Fibroblast of skin of left quadriceps (primary cell): ENCODE measurements at regions not wholly inside any gene's neighbourhood (a gene's known extent, or its start where the extent isn't known, plus 50 kb on each side); places are given as distances from the start of the nearest gene placed in this dataset.
"Not testable (repeated sequence)": the region's sequence is repeated elsewhere in the genome, so short reads cannot be mapped to it uniquely, and the experiment has no call there.

Source experiments
- DNase-seq, 2 experiments: peaks; one replicate each; pipeline ENCODE4 v3.0.0-alpha.2; 2013; ENCODE audit warnings: low read depth in 2 of 2

DNA sequence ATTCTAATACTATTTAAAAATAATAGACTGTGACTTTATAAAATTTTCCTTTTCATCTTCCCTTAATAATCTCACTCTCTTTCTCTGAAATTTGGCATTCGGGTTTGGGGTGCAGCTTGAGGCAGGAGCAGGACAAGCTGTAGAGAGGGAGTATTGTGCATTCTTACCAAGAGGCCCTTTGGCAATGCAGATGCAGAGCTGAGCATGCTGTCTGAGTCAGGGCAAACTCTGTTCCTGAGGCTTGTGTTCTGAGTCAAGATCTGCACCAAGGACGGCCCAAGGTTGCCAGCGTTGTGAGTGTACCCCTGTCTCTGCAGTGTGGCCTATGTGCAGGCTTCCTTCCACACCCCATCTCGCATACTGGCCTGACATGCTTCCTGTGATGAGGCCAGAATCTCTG, 343.8 kb upstream of the FRG2C start:
- DNase-seq: no peak

DNA sequence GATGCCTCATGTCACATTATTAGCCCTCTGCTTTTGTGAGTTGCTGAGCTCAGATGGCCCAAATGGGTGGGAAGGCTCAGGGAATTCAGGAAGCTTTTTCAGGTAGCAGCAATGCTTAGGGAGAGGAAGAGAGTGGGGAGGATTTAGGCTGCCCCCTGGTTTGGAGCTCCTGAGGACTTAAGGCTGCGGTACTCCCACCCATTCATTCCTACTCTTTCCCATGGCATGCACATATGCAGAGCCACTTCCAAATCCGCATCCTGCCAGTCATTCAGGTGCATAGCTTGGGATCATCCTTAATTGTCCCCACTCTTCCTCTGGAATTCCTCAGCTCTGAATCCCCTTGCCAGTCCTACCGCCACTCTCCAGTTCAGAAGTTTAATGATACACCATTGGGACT, 343.1 kb upstream of the FRG2C start:
- no peak for DNase-seq

DNA sequence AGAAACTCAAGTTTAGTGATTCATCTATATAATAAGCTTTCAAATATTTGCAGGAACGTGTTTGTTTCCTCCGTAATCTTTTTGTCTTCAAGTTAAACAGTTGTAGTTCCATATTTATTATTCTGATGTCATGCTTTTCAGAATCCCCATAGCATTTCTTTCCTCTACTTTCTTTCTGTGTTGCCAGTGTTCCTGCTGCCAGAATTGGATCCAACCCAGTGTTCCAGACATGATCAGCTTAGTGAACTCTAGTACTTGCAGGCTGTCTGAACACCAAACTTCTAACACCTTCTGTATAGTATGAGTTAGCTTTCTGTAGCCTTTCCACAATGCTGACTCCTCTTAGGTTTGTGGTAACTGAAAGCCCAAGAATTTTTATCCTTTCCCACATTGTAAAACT, 340.2 kb upstream of the FRG2C start:
- DNase-seq: not testable (repeated sequence)

DNA sequence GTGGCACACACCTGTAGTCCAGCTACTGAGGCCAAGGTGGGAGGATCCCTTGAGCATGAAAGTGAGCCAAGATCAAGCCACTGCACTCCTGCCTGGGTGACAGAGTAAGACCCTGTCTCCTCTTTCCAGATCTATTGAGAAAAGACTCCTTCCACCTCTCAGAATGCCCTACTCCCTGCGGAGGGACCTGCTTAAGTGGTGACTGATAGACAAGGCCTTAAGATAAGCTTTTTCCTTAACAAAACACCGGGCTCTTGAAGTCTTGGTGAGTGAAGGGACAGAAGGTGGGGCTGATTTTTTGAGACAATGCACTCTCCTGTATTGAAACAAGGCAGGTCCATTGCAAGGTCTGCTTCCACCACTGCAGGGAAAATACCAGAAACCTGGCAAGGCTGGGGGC, 338.4 kb upstream of the FRG2C start:
- no peak for DNase-seq

DNA sequence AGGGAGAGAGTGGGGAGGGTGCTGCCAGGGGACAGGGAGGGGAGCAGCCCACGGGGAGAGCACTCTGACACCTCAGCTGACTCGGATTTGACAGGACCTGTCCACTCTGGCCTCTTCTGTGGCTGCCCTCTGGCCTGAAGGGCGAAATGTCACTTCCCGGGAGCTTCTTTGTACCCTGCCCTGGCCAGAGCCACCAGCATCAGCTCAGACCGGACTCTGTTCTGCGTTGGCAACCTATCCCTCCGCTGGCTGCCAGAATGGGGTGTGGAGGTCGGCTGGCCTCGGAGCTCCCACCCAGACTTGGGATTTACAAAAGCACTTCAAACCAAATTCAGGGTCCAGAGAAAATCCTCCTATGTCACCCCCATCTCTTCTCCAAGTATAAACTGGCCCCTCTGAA, 336.7 kb upstream of the FRG2C start:
- DNase-seq: no peak

DNA sequence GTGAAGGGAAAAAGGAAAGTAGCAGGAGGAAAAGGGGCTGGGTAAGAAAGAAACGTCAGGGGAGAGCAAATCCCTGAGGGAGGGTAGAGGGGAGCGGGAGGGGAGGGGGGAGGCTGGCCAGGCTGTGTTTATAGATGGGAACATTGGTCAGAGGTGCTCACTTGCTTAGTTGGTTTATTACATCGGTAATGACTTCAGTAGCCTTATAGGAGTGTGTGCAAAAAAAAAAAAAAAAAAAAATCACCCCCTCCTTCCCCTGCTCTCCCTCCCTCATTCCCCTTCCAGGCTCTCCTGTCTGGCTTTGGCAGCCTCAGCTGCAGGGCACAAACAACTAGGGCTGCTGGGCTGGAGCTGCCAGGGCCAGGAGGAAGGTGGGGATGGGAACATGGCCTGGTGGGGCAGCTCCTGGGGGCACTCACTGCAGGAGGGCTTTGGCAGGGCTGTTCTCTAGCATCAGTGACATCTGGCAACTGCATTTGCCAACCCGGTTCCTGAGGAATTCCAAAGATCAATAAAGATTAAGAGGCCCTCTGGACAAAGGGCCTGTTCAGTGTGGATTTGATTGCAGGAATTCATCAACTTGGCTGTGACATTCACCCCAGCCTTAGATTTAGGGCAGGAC, 334.5 kb upstream of the FRG2C start:
- DNase-seq: no peak

DNA sequence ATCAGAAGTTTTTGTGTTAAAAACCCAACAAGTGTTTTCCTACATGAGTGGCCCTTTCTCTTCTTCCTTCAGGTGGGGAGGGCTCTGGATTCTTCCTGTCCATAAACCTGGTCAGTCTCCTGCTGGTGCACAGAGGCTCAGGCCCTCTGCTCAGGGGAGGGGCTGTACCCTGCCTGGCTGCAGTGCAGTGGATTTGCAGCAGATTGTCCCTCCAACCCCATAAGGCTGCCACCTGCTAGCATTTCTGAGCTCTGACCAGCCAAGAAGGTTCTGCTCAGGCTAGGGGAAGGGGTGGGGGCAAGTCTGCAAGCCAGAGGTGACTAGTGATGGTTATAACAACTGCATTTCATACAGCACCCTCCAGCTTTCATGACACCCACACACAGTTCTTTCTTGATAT, 333.7 kb upstream of the FRG2C start:
- DNase-seq: not testable (repeated sequence)

DNA sequence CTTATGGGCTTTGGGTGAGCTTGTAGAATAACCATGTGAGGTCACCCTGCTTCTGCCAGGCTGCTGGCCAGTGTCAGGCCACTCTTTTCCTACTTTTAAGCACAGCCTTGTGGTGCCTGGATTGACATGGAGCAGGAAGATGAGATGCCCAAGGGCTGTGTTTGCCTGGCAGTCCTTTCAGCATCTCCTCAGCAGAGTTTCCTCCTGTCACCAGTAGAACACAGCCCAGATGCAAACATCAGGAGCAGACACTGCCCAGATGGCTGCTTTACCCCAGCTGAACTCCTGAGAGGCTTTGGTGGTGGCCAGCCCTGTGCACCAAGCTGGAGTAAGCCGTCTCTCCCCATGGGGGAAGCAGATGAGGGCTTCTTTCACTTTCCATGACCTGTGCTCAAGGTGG, 332.0 kb upstream of the FRG2C start:
- DNase-seq: not testable (repeated sequence)

DNA sequence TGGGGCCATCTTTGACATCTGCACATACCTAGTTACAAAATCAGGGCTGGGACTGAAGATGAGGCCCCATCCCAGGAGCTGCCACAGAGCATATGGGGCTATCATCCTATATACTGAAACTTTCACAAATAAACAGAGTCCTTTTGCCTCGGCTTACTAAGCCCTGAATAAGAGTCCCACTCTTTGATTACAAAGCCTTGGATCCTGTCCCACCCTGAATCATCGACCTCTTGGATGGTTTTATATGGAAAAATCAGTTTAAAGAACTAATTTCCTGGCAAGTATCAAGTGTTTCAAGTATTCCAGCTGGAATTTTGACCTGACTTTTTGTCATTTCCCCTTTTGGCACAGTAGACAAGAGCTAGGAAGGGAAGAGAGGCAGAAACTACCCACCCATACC, 331.3 kb upstream of the FRG2C start:
- DNase-seq: peak; percentile 2

DNA sequence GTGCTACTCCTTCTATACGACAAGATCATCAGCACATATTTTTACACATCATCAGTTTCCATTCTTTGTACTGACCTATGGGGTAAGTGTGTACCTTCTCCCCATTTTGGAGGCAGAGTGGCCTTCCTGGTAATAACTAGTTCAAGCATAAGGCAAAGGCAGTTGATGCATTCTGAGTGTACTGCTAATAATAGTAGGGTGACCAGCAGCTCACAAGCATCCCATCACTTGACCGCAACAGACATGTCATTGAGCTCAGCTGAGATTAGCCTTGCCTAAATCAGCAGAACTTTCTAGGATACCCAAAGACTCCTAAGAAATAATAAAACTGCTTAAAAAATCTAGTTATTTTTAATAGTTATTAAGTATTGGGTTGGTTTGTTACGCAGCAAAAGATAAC, 329.8 kb upstream of the FRG2C start:
- no peak for DNase-seq

DNA sequence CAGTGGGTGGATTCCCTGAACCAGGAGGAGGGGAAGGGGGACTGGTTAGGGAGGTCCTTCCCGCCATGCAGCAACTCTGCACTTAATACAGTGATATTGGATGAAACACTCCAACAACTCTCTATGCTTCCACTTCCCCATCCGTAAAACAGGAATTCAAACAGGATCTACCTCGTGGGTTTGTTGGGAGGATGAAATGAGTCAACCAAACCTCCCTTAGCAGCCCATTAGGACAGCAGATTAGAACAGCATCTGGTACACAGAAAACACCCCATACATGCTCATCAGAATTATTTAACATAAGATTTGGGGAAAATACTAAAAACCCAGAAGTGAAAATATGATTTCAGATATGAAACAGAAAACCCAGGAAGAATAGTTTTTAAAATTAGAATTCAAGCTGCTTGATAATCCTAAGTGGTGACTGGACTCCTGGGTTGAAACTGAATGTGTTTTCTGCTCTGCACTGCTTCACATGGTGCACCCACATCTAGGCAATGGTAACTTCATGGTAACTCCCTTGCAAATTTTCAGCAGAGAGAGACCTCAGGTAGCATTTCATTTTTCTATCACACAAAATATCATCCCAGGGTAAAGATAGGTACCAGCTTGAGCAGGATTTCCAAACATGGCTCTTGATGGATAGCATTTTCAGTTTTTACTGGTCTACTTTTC, 326.8 kb upstream of the FRG2C start:
- no peak for DNase-seq

DNA sequence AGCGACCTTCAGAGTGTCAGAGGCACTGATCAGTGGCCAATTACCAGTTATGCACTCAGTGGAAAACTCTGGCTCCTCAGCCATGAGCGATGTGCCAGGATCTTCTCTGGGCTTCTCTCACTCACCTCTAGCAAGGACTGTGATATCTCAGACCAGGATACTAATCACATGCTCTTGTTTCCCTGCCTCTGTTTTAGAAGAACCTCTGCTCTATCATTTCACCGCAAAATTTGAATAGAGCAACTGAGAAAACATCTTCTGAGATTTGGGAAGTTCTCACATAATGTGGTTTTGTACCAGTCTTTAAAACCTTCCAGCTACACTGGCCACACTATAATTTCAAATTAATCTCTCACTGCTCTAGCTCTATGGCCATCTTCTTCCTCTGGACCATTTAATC, 325.8 kb upstream of the FRG2C start:
- no peak for DNase-seq

DNA sequence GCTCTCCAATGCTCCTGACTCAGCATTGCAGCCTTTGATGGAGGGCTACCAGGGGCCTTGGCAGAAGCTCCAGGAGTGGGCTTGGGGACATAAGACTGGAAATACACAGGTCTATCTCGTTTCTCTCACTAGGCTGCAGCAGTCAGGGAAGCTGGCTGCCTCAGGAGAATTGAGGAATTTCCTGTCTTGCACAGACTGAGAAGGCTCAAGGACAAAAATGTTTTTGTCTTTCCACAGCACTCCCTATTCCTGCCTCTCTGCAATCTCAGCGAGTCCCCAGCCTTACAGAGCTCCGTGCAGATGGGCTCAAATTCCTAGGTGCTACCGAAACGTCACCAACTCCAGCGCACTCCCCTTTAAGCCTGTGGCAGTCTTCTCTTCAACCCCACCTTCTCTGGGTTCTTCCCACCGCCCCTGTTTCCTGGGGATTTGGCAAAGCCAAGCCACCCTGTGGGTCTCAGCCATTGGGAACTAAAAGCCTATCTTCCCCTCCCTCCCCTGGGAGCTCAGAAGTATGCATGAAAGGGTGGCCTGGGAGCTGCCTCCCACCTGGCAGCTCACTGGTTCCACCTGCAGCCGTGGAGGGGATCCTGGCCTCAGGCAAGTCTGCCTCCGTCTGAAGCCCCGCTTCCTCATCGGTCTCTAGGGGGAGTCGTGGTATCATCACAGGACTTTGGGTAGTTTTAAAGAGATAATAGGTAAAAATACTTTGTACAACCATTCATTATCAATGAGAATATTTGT, 322.6 kb upstream of the FRG2C start:
- no peak for DNase-seq

DNA sequence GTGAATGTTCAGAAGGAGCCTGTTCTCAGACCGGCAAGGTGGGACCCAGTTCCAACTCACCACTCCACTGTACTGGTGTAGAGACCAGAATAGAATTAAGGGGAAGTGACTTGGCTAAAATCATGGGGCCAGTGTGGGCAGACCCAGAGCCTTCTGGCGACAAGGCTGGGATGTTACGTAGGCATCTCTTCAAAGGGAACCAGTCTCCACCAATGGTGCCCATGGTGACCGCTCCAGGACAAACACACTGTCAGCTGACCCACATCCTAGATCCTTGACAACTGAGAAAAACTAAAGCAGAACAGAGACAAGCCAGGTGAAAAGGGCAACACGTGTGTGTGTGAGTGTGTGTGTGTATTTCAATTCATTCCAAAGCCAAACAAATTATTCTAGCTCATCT, 321.7 kb upstream of the FRG2C start:
- no peak for DNase-seq

DNA sequence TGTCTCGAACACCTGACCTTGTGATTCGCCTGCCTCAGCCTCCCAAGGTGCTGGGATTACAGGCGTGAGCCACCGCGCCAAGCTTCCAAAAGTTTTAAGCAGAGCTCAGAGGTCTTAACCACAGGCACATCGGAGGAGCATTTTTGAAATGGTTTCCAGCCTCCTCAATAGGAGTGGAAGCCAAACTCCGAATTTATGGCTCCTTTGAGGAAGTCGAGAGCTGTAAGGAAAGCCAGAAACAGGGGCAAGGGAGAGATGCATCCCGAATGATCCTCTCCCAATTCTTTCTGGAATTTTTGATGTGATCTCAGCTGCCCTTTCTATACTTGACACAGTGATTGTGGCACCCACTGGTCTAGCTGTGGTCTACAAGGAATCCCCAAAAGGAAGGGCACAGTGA, 313.6 kb upstream of the FRG2C start:
- not testable (repeated sequence) for DNase-seq

DNA sequence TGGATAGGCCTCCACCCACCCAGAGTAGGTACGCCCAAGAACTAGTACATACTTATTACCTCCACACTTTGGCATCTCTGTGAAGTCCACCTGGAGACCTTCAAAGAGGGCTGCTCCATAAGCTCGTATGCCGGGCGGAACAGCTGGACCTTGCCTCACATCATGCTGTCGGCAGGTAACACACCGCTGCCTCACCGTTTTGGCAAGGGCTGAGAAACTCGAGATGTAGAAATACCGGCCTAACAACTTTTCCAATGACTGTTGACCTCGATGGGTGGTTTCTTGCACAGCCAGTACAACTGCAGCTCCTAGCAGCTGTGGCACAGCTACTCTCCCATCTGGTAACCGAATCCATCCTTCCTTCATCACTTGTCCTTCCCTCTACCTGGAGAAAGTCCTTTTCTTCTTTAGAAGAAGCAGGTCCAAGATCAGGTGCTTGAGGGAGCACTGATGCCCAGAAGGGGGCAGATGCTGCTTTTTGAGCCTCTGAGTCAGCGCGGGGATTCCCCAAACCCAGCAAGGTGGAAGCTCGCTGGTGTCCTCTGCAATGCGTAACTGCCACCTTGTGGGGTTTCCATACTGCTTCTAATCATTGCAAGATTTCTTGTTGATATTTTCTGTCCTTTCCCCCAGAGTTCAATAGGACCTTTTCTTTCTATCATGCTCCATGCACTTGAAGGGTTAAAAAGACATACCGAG, 301.9 kb upstream of the FRG2C start:
- not testable (repeated sequence) for DNase-seq

DNA sequence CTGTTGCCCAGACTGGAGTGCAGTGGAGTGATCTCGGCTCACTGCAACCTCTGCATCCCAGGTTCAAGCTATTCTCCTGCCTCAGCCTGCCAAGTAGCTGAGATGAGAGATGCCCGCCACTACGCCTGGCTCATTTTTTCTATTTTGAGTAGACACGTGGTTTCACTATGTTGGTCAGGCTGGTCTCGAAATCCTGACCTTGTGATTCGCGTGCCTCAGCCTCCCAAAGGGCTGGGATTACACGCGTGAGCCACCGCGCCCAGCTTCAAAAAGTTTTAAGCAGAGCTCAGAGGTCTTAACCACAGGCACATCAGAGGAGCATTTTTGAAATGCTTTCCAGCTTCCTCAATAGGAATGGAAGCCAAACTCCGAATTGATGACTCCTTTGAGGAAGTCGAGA, 291.2 kb upstream of the FRG2C start:
- DNase-seq: not testable (repeated sequence)

DNA sequence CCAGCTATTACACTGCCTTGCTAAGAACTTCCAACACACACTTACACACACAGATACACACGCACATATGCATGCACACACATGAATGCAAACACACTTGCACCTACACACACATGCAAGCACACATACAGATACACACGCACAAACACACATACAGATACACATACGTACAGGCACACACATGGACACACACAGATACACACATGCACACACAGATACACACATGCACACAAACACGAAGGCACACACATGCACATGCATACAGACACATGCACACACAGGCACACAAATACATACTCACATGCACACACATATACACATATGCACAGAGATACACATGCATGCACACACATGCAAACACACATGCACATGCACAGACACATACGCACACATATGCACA, 284.3 kb upstream of the FRG2C start:
- not testable (repeated sequence) for DNase-seq

DNA sequence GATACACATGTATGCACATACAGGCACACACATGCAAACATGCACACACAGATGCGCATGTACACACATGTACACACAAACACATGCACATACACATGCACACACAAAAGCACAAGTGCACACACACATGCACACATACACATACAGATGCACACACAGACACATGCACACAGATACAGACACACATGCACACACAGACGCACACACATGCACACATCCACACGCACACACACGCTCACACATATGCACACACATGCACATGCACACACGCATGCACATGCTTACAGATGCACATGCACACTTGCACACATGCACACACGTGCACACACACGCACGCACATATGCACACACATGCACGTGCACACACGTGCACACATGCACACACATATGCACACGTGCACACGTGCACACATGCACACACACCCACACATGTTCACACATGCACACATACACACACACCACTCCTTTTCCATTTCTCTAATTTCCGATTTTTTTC, 283.8 kb upstream of the FRG2C start:
- no peak for DNase-seq

DNA sequence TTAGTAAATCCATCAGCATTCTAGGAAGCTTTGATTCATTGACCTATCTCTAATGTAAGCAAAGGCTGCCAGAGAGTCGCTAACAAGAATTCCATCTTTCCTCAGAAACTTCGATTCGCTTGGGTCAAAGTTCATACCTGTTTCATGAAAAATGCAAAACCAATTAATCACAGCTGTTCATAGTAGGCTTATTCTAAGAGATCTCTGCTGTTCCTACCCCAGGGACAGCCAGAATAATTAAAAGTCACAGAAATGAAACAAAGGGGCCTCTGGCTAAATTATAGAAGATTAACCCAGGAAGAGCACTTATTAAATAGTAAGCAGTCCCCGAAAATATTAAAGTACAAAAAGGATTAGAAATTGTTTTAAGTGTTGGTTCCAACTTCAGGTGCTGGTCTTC, 280.1 kb upstream of the FRG2C start:
- DNase-seq: not testable (repeated sequence)

DNA sequence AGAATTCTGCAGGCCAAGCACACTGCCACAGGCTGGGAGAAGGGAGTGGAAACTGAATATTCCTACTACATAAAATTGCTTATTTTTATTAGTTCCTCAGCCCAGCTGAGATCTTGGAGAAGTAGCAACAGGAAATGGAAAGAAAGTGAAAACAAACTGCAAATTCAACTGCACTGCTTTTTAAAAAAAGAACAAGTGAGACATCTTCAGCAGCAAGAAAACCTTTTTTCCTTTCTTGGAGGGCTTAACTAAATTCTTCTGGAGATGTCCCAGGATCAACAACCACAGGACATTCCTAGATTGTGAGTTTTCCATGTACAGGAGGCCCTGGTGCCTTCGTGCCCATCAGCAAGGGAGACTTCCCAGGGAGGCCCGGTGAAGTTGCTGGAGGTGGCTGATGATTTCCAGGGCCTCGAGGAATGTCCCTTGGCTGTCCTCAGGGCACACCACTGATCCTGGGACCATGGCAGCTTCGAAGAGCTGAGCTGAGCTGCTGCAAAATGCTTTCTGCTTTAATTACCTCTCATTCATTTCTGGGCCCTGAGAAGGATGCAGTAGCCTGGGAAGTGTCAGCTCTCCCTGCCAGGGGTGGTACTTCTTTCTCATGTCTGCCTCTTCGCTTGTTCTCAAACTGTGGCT, 275.5 kb upstream of the FRG2C start:
- DNase-seq: peak; percentile 12 to 15

DNA sequence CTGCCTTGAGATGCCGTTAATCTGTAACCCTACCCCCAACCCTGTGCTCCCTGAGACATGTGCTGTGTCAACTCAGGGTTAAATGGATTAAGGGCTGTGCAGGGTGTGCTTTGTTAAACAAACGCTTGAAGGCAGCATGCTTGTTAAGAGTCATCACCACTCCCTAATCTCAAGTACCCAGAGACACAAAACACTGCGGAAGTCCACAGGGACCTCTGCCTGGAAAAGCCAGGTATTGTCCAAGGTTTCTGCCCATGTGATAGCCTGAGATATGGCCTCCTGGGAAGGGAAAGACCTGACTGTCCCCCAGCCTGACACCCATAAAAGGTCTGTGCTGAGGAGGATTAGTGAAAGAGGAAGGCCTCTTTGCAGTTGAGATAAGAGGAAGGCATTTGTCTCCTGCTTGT, 270.8 kb upstream of the FRG2C start:
- DNase-seq: not testable (repeated sequence)
